ENCODE measurements at regions not wholly inside any gene's neighbourhood (a gene's known extent, or its start where the extent isn't known, plus 50 kb on each side); places are given as distances from the start of the nearest gene placed in this dataset.
"Not testable (repeated sequence)": the region's sequence is repeated elsewhere in the genome, so short reads cannot be mapped to it uniquely, and the experiment has no call there.

- TF ChIP-seq, protein P1, sequence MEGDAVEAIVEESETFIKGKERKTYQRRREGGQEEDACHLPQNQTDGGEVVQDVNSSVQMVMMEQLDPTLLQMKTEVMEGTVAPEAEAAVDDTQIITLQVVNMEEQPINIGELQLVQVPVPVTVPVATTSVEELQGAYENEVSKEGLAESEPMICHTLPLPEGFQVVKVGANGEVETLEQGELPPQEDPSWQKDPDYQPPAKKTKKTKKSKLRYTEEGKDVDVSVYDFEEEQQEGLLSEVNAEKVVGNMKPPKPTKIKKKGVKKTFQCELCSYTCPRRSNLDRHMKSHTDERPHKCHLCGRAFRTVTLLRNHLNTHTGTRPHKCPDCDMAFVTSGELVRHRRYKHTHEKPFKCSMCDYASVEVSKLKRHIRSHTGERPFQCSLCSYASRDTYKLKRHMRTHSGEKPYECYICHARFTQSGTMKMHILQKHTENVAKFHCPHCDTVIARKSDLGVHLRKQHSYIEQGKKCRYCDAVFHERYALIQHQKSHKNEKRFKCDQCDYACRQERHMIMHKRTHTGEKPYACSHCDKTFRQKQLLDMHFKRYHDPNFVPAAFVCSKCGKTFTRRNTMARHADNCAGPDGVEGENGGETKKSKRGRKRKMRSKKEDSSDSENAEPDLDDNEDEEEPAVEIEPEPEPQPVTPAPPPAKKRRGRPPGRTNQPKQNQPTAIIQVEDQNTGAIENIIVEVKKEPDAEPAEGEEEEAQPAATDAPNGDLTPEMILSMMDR (tag by site-specific recombination; IDR thresholded peaks at IDR 0.05): not testable (repeated sequence)
- TF ChIP-seq TRIM28 (IDR thresholded peaks at IDR 0.05; ENCODE audit: borderline replicate concordance, low read length); ZNF174 (tag by site-specific recombination; IDR thresholded peaks at IDR 0.05); BCL11B (tag by site-specific recombination; IDR thresholded peaks at IDR 0.05; ENCODE audit: low read depth); ZNF274 (IDR thresholded peaks at IDR 0.05; ENCODE audit: low read length); ZNF274 (tag by site-specific recombination; IDR thresholded peaks at IDR 0.05; ENCODE audit: borderline replicate concordance): not testable (repeated sequence)
These were observed 755.3 kb downstream of the SPATA31A1 start for GRCh38 chr9:40110751-40111150.
